ENCODE measurements at regions not wholly inside any gene's neighbourhood (a gene's known extent, or its start where the extent isn't known, plus 50 kb on each side); places are given as distances from the start of the nearest gene placed in this dataset.

- TF ChIP-seq CTCF (IDR thresholded peaks at IDR 0.05) (no peak), CREB1 (CRISPR knock-in tag; IDR thresholded peaks at IDR 0.05) (no peak), E2F5 (CRISPR knock-in tag; IDR thresholded peaks at IDR 0.05) (no peak), IRF2 (CRISPR knock-in tag; IDR thresholded peaks at IDR 0.05; ENCODE audit: borderline replicate concordance, low read depth) (no peak), TEAD4 (CRISPR knock-in tag; IDR thresholded peaks at IDR 0.05) (no peak)
These were observed 81.1 kb upstream of the PDZRN3 start for GRCh38 chr3:73705792-73706191.
